GM21515 (cell line): ENCODE measurements at regions not wholly inside any gene's neighbourhood (a gene's known extent, or its start where the extent isn't known, plus 50 kb on each side); places are given as distances from the start of the nearest gene placed in this dataset.
"Not testable (repeated sequence)": the region's sequence is repeated elsewhere in the genome, so short reads cannot be mapped to it uniquely, and the experiment has no call there.

Source experiments
- ATAC-seq: cut with Tn5 transposase; IDR thresholded peaks from one replicate; pipeline ENCODE4 v1.9.1; 2021; ENCODE audit not compliant: unreplicated experiment

GRCh38 chr6:14547284-14547998 is 429.9 kb downstream of the CD83 start:
- ATAC-seq = no peak

DNA sequence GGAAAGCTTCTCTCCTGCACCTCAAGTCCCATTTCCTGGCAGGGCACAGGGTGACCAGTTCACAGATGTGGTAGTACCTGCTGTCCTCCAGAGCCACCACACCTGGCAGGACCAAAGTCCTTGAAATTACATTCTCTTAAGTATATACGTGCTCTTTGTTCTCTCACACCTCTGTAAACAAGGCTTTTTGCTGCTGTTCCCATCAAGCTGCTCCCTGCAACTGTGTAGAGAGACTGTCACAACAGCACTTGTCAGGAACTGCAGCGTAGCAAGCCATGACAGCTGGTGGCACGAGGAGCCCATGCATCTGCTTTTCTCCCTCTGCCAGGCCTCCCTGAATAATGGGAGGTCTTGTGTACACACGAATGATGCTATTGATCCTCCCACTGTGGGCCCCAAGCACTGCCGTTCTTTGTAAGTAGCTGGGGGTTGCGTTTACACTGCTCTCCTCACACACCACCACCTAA is 431.8 kb downstream of the CD83 start:
- ATAC-seq = no peak

- no peak for ATAC-seq
These were observed 432.3 kb downstream of the CD83 start for GRCh38 chr6:14549871-14550270.

DNA sequence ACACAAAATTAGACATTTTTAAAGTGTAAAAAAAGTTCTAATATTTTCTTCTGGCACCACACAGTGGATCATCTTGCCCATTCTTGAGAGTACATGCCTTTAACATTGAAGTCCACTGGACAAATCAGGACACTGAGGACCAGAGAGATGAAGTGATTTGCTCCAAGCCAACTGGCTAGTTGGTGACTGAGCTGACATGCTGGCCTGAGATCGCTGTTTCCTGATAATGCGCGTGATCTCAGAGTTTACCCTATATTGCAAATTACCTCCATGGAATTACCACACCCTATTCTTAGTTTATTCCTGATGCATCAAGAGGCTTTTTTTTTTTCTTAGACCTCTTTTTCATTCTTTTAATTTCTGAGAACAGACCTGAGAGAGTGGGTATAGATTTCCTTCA is 432.8 kb downstream of the CD83 start:
- ATAC-seq = no peak

GRCh38 chr6:14550822-14551221 is 433.2 kb downstream of the CD83 start:
- ATAC-seq = no peak

- not testable (repeated sequence) for ATAC-seq
These were observed 434.0 kb downstream of the CD83 start for GRCh38 chr6:14551601-14552000.

- no peak for ATAC-seq
These were observed 435.3 kb downstream of the CD83 start for GRCh38 chr6:14552891-14553290.

- no peak for ATAC-seq
These were observed 435.9 kb downstream of the CD83 start for GRCh38 chr6:14553515-14553914.

DNA sequence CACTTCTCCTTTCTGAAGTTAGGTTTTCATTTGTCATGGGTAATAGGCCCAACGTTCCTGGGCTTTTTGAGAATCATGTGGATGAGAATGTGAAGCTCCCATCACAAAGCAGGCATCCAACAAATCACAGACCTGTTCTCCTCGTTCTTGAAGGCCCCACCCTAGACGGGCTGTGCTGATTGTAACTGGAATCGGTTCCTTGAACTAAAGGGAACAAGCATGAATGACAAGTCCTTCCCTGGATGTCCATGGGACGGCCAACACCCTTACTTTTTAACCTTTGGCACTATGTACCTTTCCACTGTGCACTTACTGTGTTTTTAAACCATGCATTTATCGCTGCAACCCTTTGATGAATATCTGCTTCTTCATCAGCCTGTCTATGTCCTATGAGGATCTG is 438.2 kb downstream of the CD83 start:
- no peak for ATAC-seq

DNA sequence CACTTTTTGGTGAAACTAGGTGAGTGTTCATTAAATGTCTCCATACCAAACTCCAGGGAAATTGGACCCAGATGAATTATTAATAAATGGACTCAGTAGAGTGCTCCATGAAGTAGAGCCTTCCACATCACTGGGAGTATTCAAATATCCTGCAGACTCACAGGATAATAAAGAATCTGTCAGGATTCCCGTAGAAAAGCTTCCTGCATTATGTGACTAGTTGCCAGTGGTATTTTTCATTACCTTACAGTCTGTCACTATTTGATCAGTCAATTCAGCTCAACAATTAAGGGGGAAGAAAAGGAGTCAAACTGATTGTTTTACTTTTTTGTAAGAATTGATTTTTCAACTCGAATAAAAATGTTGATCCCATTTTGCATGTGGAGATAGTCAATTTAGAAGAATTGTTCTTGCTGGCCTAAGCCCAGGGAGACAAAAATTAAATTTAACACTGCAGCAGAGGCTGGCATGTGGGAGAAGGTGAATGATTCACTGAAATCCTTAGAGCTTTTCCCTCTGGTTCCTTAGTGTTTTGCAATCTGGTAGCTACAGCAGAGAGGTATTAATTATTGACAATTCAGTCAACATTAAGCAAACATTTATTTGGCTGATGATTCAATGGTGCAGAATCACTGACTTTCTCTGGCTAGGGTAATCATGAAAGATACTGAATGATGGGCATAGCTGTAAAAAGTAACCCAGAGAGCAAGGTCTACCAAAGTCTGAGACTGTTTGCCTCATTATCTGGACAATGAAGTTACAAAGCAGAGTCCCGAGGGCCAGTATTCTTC is 442.4 kb downstream of the CD83 start:
- ATAC-seq = no peak

DNA sequence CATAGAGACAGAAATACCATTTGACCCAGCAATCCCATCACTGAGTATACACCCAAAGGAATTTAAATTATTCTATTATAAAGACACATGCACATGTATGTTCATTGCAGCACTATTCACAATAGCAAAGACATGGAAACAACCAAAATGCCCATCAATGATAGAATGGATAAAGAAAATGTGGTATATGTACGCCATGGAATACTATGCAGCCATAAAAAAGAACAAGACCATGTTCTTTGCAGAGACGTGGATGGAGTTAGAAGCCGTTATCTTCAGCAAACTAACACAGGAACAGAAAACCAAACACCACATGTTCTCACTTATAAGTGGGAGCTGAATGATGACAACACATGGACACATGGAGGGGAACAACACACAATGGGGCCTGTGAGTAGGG is 444.0 kb downstream of the CD83 start:
- ATAC-seq = not testable (repeated sequence)

DNA sequence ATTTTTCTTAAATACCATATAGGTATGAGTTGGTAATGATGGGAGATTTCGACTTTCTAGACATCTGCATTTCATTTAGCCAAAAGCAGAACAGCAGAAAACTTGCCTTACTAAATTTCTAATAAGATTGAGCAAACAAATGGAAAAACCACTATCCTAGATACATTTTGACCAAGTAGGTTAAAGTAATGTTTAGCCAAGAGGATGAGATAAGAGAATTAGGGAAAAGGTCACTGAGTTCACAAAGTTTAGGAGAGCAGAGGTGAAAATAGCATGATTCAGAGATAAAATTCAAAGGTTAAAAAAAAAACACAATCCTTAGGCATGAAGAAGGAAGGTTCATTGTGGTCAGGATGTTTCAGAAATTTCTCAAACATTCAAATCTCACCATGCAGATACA is 450.3 kb downstream of the CD83 start:
- ATAC-seq = no peak

DNA sequence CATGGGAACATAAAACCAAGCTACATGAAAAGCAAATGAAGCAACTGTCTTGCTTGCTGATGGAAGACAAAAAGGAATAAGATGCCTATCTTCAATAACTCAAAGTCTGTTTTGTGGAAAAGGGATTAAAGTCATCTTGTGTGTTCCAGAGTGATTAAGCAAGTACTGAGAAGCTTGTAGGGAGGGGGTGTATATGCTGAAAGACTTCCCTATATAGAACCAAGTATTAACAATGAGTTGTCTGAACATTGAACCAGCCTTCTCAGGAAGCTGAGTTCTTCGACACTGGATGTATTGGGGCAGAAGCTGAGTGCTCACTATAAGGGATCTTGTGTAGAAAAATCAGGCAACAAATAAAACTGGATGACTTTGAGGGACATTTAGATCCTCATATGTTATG is 451.8 kb downstream of the CD83 start:
- no peak for ATAC-seq

- ATAC-seq = not testable (repeated sequence)
These were observed 452.3 kb downstream of the CD83 start for GRCh38 chr6:14569874-14570273.

DNA sequence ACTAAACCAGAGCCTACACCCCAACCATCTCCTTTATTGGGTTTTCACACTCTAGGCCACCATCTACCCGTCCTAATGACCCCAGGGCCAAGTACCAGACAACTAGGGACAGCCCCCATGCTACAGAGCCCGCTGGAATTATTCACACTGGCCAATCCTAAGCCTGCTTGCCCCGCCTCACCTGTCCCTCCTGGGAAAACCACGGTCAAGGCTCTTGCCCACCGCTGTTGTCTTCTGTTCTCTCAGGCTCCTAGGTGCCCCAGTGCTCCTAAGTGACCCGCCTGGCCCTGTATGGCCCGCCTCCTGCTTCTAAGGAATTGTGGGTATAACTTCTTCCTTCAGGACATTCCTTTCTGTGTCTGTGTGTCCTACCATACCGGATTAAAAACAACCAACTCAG is 453.4 kb downstream of the CD83 start:
- ATAC-seq = no peak

DNA sequence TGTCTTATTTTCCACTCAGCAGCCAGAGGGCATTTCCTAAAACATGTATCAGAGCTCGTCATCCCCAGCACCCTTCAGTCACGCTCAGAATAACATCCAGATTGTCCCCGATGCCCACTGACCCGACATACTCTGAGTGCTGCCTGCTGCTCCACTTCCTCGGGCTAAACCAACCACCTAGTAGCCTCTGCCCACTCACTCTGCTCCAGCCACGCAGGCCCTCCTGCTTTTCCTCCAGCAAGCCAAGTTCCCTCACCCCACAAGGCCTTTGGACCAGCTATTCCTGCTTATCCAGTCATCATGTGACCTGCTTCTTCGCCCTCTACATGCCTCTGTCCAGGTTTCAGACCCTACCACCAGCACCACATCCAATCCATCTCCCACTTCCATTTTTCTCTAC is 454.2 kb downstream of the CD83 start:
- ATAC-seq = no peak

DNA sequence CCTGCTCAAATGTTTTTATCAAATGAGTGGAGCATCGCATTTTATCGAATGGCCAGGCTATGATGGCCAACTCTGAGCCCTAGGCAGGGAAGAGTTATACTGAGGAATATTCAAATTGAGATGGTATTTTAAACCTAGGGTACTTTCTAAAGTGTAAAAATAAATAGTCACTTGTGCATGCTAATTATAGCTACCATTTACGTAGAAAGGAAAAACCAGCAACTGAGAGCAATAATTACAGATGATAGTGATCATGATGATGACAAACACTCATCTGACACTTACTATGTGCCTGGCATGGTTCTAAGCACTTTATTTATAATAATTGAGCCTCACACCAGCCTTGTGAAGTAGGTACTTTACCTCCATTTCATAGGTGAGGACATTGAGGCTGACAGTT is 455.7 kb downstream of the CD83 start:
- ATAC-seq = no peak

- ATAC-seq = no peak
These were observed 456.2 kb downstream of the CD83 start for GRCh38 chr6:14573703-14574290.

DNA sequence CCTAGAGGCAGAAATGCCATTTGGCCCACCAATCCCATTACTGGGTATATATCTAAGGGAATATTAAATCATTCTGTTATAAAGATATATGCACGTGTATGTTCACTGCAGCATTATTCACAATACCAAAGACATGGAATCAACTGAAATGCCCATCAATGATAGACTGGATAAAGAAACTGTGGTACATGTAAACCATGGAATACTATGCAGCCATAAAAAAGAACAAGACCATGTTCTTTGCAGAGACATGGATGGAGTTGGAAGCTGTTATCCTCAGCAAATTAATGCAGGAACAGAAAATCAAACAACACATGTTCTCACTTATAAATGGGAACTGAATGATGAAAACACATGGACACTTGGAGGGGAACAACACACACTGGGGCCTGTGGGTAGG is 458.4 kb downstream of the CD83 start:
- no peak for ATAC-seq

DNA sequence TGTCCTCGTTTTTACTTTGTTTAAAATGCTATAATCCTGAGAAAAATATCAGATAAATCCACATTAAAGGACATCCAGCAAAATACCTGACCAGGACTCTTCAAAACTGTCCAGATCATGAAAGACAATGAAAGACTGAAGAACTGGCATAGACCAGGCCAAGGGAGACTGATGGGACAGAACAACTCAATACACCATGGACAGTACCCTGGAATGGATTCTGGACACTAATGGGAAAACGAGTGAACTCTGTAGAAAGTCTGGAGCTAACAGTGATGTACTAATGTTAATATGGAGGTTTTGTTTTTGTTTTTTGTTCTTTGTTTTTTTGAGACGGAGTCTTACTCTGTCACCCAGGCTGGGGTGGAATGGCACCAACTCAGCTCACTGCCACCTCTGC is 461.4 kb downstream of the CD83 start:
- no peak for ATAC-seq

DNA sequence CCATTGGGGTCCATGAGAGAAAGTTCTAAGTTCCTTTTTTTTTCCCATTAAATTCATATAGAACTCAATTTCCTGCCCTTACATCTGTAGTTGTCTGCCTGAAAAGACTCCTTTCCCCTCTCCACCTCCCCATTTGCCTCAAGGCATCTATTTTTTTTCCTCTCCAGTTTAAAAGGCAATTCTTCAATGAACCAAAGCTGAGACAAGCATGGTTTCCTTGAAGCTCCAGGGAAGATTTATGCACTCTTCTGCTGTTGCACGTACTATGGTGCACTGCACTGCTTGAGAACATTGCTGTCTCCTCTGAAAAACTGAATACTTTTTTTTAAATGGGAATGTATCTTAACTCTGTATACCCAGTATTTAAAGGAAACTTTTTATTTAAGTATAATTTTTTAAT is 465.2 kb downstream of the CD83 start:
- no peak for ATAC-seq

DNA sequence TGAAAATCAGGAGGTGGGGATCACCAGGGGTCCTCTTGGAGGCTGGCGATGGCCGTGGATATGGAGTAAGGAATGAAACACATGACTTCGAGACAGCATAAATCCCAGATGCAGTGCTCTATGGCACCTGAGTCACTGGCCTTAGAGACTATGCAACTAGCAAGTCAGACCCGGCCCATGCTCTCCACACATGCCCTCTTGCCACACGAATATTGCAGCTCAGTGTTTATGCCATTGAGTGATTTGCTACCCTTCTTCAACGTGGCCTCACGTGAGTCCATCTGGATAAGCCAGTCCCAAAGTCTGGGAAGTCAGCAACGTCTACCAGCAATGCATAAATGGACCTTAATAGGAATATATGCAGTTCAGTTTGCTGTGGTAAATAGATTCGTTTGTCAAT is 466.3 kb downstream of the CD83 start:
- no peak for ATAC-seq
